Colonic mucosa (tissue), 4 donors: ENCODE measurements at regions not wholly inside any gene's neighbourhood (a gene's known extent, or its start where the extent isn't known, plus 50 kb on each side); places are given as distances from the start of the nearest gene placed in this dataset.

Experiments used
- DNase-seq: peaks from one replicate; pipeline ENCODE4 v3.0.0-alpha.2; 2020
- H3K27ac ChIP-seq: fragments of 200-600 bp; one replicate; pipeline ENCODE4 v1.8.0; 2021
- H3K27me3 ChIP-seq: fragments of 200-600 bp; one replicate; pipeline ENCODE4 v1.8.0; 2021
- H3K36me3 ChIP-seq: fragments of 200-600 bp; one replicate; pipeline ENCODE4 v1.8.0; 2021
- H3K4me1 ChIP-seq: fragments of 200-600 bp; one replicate; pipeline ENCODE4 v1.8.0; 2021; ENCODE audit warnings: mild to moderate bottlenecking
- H3K4me3 ChIP-seq: fragments of 200-600 bp; one replicate; pipeline ENCODE4 v1.8.0; 2021
- H3K9ac ChIP-seq, 2 donors: one replicate each; pipeline ENCODE4 v1.7.0; 2013; ENCODE audit warnings: control low read depth in 2 of 2, low read depth in 2 of 2, low read length in 2 of 2
- H3K9me3 ChIP-seq: fragments of 200-600 bp; one replicate; pipeline ENCODE4 v1.8.0; 2021
- CTCF ChIP-seq: fragments of 200-600 bp; IDR thresholded peaks from one replicate; pipeline ENCODE4 v1.8.0; 2022; ENCODE audit warnings: antibody characterized with exemption, mild to moderate bottlenecking
- intact Hi-C: fragments of 100-400 bp; cut with DNase I; formaldehyde crosslinking; loops from one replicate; pipeline ENCODE4 v1.14.1; 2022
- donor health status: healthy.
- donor health status: DM: no; HTN: no; CAD: no.
- donor health status: DM: no; HTN: no; CAD: no.

GRCh38 chr5:106976363-106976762 is 694.4 kb downstream of the EFNA5 start:
- no peak for DNase-seq
- intact Hi-C loops, result no loop called here
- Histone ChIP-seq H3K27me3 (no peaks in the 10 kb centered on the region), H3K9me3 (no peaks in the 10 kb centered on the region), H3K4me1 (no peaks in the 10 kb centered on the region), H3K4me3 (no peak overlapping the region), H3K27ac (no peak overlapping the region), H3K9ac (no peak overlapping the region), H3K36me3 (no peaks in the 10 kb centered on the region)
- TF ChIP-seq CTCF, result no peak

- no peak for TF ChIP-seq CTCF
- Histone ChIP-seq H3K4me3 (no peak overlapping the region), H3K27me3 (no peaks in the 10 kb centered on the region), H3K27ac (no peak overlapping the region), H3K4me1 (no peaks in the 10 kb centered on the region), H3K36me3 (no peaks in the 10 kb centered on the region), H3K9ac (no peak overlapping the region), H3K9me3 (no peaks in the 10 kb centered on the region)
- intact Hi-C loops, result no loop called here
- DNase-seq, result no peak
Measured at GRCh38 chr5:106974272-106974671, 696.5 kb downstream of the EFNA5 start.

- Histone ChIP-seq H3K36me3 (no peaks in the 10 kb centered on the region), H3K27me3 (no peaks in the 10 kb centered on the region), H3K27ac (no peak overlapping the region), H3K9me3 (no peaks in the 10 kb centered on the region), H3K9ac (no peak overlapping the region), H3K4me3 (no peak overlapping the region), H3K4me1 (no peaks in the 10 kb centered on the region)
- intact Hi-C loops, result no loop called here
- no peak for TF ChIP-seq CTCF
- no peak for DNase-seq
Measured at GRCh38 chr5:106966686-106967315, 703.9 kb downstream of the EFNA5 start.

GRCh38 chr5:106964132-106964531 is 706.6 kb downstream of the EFNA5 start:
- H3K27me3 ChIP-seq, result no peaks in the 10 kb centered on the region
- H3K36me3 ChIP-seq, result no peaks in the 10 kb centered on the region
- H3K4me3 ChIP-seq, result no peak overlapping the region
- no peaks in the 10 kb centered on the region for H3K4me1 ChIP-seq
- TF ChIP-seq CTCF, result no peak
- no peak for DNase-seq
- intact Hi-C loops, result no loop called here
- no peaks in the 10 kb centered on the region for H3K9me3 ChIP-seq
- H3K27ac ChIP-seq, result no peak overlapping the region
- no peak overlapping the region for H3K9ac ChIP-seq

GRCh38 chr5:106963630-106964029 is 707.1 kb downstream of the EFNA5 start:
- H3K4me3 ChIP-seq, result no peak overlapping the region
- no peak overlapping the region for H3K27ac ChIP-seq
- no peaks in the 10 kb centered on the region for H3K9me3 ChIP-seq
- no peaks in the 10 kb centered on the region for H3K36me3 ChIP-seq
- intact Hi-C loops, result no loop called here
- H3K9ac ChIP-seq, result no peak overlapping the region
- H3K4me1 ChIP-seq, result no peaks in the 10 kb centered on the region
- no peak for DNase-seq
- H3K27me3 ChIP-seq, result no peaks in the 10 kb centered on the region
- TF ChIP-seq CTCF, result no peak
